ENCODE measurements at regions not wholly inside any gene's neighbourhood (a gene's known extent, or its start where the extent isn't known, plus 50 kb on each side); places are given as distances from the start of the nearest gene placed in this dataset.

DNA sequence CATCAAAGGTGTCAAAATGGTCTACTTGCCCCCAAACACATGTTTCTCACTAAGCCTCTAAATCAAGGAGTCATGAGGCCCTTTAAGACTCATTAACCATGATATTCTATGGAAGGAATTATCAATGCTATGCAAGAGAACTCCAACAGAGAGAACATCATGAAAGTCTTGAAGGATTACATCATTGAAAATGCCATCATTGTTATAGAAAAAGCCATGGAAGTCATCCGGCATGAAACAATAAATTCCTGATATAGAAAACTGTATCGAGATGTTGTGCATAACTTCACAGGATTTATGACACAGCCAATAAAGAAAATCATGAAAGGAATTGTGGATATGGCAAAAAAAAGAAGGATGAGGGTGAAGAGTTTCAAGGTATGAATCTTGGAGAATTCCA is 1363.6 kb upstream of the CDH2 start:
- no TSS peak for BruUV-seq (replicated peaks)
- Histone ChIP-seq H3K4me2 (ENCODE audit: control insufficient read depth, insufficient read depth) (no peak overlapping the region), H3K79me2 (ENCODE audit: control insufficient read depth, insufficient read depth, low read length) (no peaks in the 10 kb centered on the region), H3K27ac (ENCODE audit: control insufficient read depth, insufficient read depth) (no peak overlapping the region), H3K4me3 (no peak overlapping the region), H3K4me1 (ENCODE audit: control insufficient read depth, insufficient read depth, low read length) (no peaks in the 10 kb centered on the region), H3K36me3 (ENCODE audit: control insufficient read depth in 2 of 2, insufficient read depth in 2 of 2, low read length in 1 of 2) (no peaks in the 10 kb centered on the region), H3K9ac (ENCODE audit: control insufficient read depth, insufficient read depth, low read length) (no peak overlapping the region), H2AFZ (ENCODE audit: control insufficient read depth, low read depth, low read length) (no peak overlapping the region), H3K27me3 (replicated peaks in 1 of 2; ENCODE audit: control insufficient read depth in 2 of 2, insufficient read depth in 2 of 2, low read length in 1 of 2) (no peaks in the 10 kb centered on the region), H3K9me3 (replicated peaks; ENCODE audit: control insufficient read depth, insufficient read depth, low read length) (no peaks in the 10 kb centered on the region), H4K20me1 (ENCODE audit: control insufficient read depth, insufficient read depth) (no peaks in the 10 kb centered on the region)
- ChIA-PET CTCF (no interaction called here), POLR2A (no interaction called here), SMC1A (ENCODE audit: uncharacterized antibody, unreplicated experiment) (no interaction called here), RAD21 (ENCODE audit: unreplicated experiment) (no interaction called here)
- no peak for ATAC-seq
- WGBS (ENCODE audit: insufficient coverage, insufficient replicate concordance, low lambda C conversion rate, missing lambda C conversion rate) = 31% methylated on average over 2 of the region's 2 CpGs
- FAIRE-seq = no peak
- TF ChIP-seq CUX1 (IDR thresholded peaks at IDR 0.05; ENCODE audit: insufficient replicate concordance, low read depth, low read length) (no peak), ATF3 (IDR thresholded peaks at IDR 0.05; ENCODE audit: borderline replicate concordance, extremely low read depth, low read depth, low read length) (no peak)
- intact Hi-C loops (cut with micrococcal nuclease; ENCODE audit: unreplicated experiment) = no loop called here
- no peak for DNase-seq (ENCODE audit: low read depth, low spot score)
- in situ Hi-C loops (cut with MboI) = no loop called here
